ENCODE measurements at regions not wholly inside any gene's neighbourhood (a gene's known extent, or its start where the extent isn't known, plus 50 kb on each side); places are given as distances from the start of the nearest gene placed in this dataset.

- no peak for TF ChIP-seq TARDBP (IDR thresholded peaks at IDR 0.05)
- no peak for TF ChIP-seq CTBP1 (IDR thresholded peaks at IDR 0.05; ENCODE audit: borderline replicate concordance)
- TF ChIP-seq ZNF384 (IDR thresholded peaks at IDR 0.05) = no peak
- no peak for TF ChIP-seq FOXA1 (IDR thresholded peaks at IDR 0.05)
- TF ChIP-seq PKNOX1 (IDR thresholded peaks at IDR 0.05) = no peak
- TF ChIP-seq HDGF (IDR thresholded peaks at IDR 0.05; ENCODE audit: borderline replicate concordance) = no peak
- no peak for TF ChIP-seq ELF4 (IDR thresholded peaks at IDR 0.05)
- CTCF ChIA-PET = no interaction called here
Measured at GRCh38 chr14:82239223-82239622, 705.6 kb upstream of the SEL1L start.

GRCh38 chr14:82244791-82245190 lies 711.1 kb upstream of the SEL1L start:
- TF ChIP-seq BHLHE40 (IDR thresholded peaks at IDR 0.05; ENCODE audit: borderline replicate concordance) (no peak), FOXK2 (IDR thresholded peaks at IDR 0.05) (no peak), ZNF384 (IDR thresholded peaks at IDR 0.05) (no peak), FOXA1 (IDR thresholded peaks at IDR 0.05) (no peak), SP1 (IDR thresholded peaks at IDR 0.05) (no peak), NFRKB (IDR thresholded peaks at IDR 0.05) (no peak), FOXM1 (IDR thresholded peaks at IDR 0.05; ENCODE audit: borderline replicate concordance) (no peak), SUZ12 (IDR thresholded peaks at IDR 0.05) (no peak), L3MBTL2 (conservative IDR thresholded peaks at IDR 0.05) (no peak), ELF4 (IDR thresholded peaks at IDR 0.05) (no peak), LEF1 (IDR thresholded peaks at IDR 0.05; ENCODE audit: borderline replicate concordance) (no peak), CTBP1 (IDR thresholded peaks at IDR 0.05; ENCODE audit: borderline replicate concordance) (no peak)
- no peak for DNase-seq (ENCODE audit: extremely low spot score)
- ChIA-PET POLR2A (no interaction called here), CTCF (no interaction called here)

More at GRCh38 chr14:82239223-82239622, 705.6 kb upstream of the SEL1L start:
- no peak for DNase-seq (ENCODE audit: extremely low spot score)
- POLR2A ChIA-PET = no interaction called here

- ChIA-PET CTCF (no interaction called here), POLR2A (no interaction called here)
- DNase-seq (ENCODE audit: extremely low spot score) = no peak
- TF ChIP-seq HDGF (IDR thresholded peaks at IDR 0.05; ENCODE audit: borderline replicate concordance) (no peak), CTBP1 (IDR thresholded peaks at IDR 0.05; ENCODE audit: borderline replicate concordance) (no peak), PKNOX1 (IDR thresholded peaks at IDR 0.05) (no peak), NFRKB (IDR thresholded peaks at IDR 0.05) (no peak), TARDBP (IDR thresholded peaks at IDR 0.05) (no peak), LEF1 (IDR thresholded peaks at IDR 0.05; ENCODE audit: borderline replicate concordance) (no peak)
Measured at GRCh38 chr14:82251494-82251893, 717.8 kb upstream of the SEL1L start.

- CTCF ChIA-PET = no interaction called here
- DNase-seq (ENCODE audit: extremely low spot score) = no peak
- POLR2A ChIA-PET = no interaction called here
- TF ChIP-seq LEF1 (IDR thresholded peaks at IDR 0.05; ENCODE audit: borderline replicate concordance) (no peak), SP1 (IDR thresholded peaks at IDR 0.05) (no peak), PKNOX1 (IDR thresholded peaks at IDR 0.05) (no peak), ELF4 (IDR thresholded peaks at IDR 0.05) (no peak), FOXK2 (IDR thresholded peaks at IDR 0.05) (no peak), ZNF384 (IDR thresholded peaks at IDR 0.05) (no peak), TARDBP (IDR thresholded peaks at IDR 0.05) (no peak), SUZ12 (IDR thresholded peaks at IDR 0.05) (no peak), FOXA1 (IDR thresholded peaks at IDR 0.05) (no peak), L3MBTL2 (conservative IDR thresholded peaks at IDR 0.05) (no peak), BHLHE40 (IDR thresholded peaks at IDR 0.05; ENCODE audit: borderline replicate concordance) (no peak)
Measured at GRCh38 chr14:82270286-82270685, 736.6 kb upstream of the SEL1L start.

GRCh38 chr14:82298811-82299210 lies 765.2 kb upstream of the SEL1L start:
- no peak for DNase-seq (ENCODE audit: extremely low spot score)
- TF ChIP-seq FOXK2 (IDR thresholded peaks at IDR 0.05) = no peak
- TF ChIP-seq FOXM1 (IDR thresholded peaks at IDR 0.05; ENCODE audit: borderline replicate concordance) = no peak
- TF ChIP-seq ARNT (IDR thresholded peaks at IDR 0.05) = no peak
- TF ChIP-seq ELF4 (IDR thresholded peaks at IDR 0.05) = no peak
- TF ChIP-seq FOXA1 (IDR thresholded peaks at IDR 0.05) = no peak
- TF ChIP-seq SUZ12 (IDR thresholded peaks at IDR 0.05) = no peak
- ChIA-PET POLR2A (no interaction called here), CTCF (no interaction called here)

- ChIA-PET POLR2A (no interaction called here), CTCF (no interaction called here)
- no peak for TF ChIP-seq CTBP1 (IDR thresholded peaks at IDR 0.05; ENCODE audit: borderline replicate concordance)
- DNase-seq (ENCODE audit: extremely low spot score) = no peak
Measured at GRCh38 chr14:82309199-82309598, 775.5 kb upstream of the SEL1L start.

GRCh38 chr14:82313889-82314288 lies 780.2 kb upstream of the SEL1L start:
- CTCF ChIA-PET = no interaction called here
- POLR2A ChIA-PET = no interaction called here
- no peak for DNase-seq (ENCODE audit: extremely low spot score)
- TF ChIP-seq PKNOX1 (IDR thresholded peaks at IDR 0.05) (no peak), HDGF (IDR thresholded peaks at IDR 0.05; ENCODE audit: borderline replicate concordance) (no peak), FOXA1 (IDR thresholded peaks at IDR 0.05) (no peak), ELF4 (IDR thresholded peaks at IDR 0.05) (no peak), FOXK2 (IDR thresholded peaks at IDR 0.05) (no peak), SUZ12 (IDR thresholded peaks at IDR 0.05) (no peak)
